ENCODE measurements at regions not wholly inside any gene's neighbourhood (a gene's known extent, or its start where the extent isn't known, plus 50 kb on each side); places are given as distances from the start of the nearest gene placed in this dataset.

GRCh38 chr4:95619525-95620443 lies 71.0 kb upstream of the UNC5C start:
- no peak for DNase-seq
- no peaks in the 10 kb centered on the region for H3K4me1 ChIP-seq
- no peak for TF ChIP-seq CTCF (IDR thresholded peaks at IDR 0.05)
- no peaks in the 10 kb centered on the region for H3K36me3 ChIP-seq
- H3K27me3 ChIP-seq, result no peaks in the 10 kb centered on the region
- H3K4me3 ChIP-seq, result no peak overlapping the region
- no peaks in the 10 kb centered on the region for H3K9me3 ChIP-seq
- intact Hi-C loops (cut with DNase I), result no loop called here
- no peak for ATAC-seq
- H3K27ac ChIP-seq, result no peak overlapping the region

GRCh38 chr4:95614684-95615205 lies 66.0 kb upstream of the UNC5C start:
- Histone ChIP-seq H3K27ac (no peak overlapping the region), H3K9me3 (no peaks in the 10 kb centered on the region), H3K4me3 (no peak overlapping the region), H3K27me3 (no peaks in the 10 kb centered on the region), H3K4me1 (no peaks in the 10 kb centered on the region), H3K36me3 (no peaks in the 10 kb centered on the region)
- intact Hi-C loops (cut with DNase I), result no loop called here
- no peak for DNase-seq
- TF ChIP-seq CTCF (IDR thresholded peaks at IDR 0.05), result no peak
- ATAC-seq, result no peak

GRCh38 chr4:95610061-95610569 lies 61.3 kb upstream of the UNC5C start:
- Histone ChIP-seq H3K27me3 (no peaks in the 10 kb centered on the region), H3K36me3 (no peaks in the 10 kb centered on the region), H3K9me3 (no peaks in the 10 kb centered on the region), H3K27ac (no peak overlapping the region), H3K4me3 (no peak overlapping the region), H3K4me1 (no peaks in the 10 kb centered on the region)
- no peak for TF ChIP-seq CTCF (IDR thresholded peaks at IDR 0.05)
- DNase-seq (no peak), ATAC-seq (no peak)
- intact Hi-C loops (cut with DNase I), result no loop called here

GRCh38 chr4:95606739-95607138 lies 58.0 kb upstream of the UNC5C start:
- no peaks in the 10 kb centered on the region for H3K9me3 ChIP-seq
- no peak for ATAC-seq
- no peak for DNase-seq
- TF ChIP-seq CTCF (IDR thresholded peaks at IDR 0.05), result no peak
- no peak overlapping the region for H3K4me3 ChIP-seq
- intact Hi-C loops (cut with DNase I), result no loop called here
- no peaks in the 10 kb centered on the region for H3K36me3 ChIP-seq
- H3K27me3 ChIP-seq, result no peaks in the 10 kb centered on the region
- H3K4me1 ChIP-seq, result no peaks in the 10 kb centered on the region
- no peak overlapping the region for H3K27ac ChIP-seq

- no peak for TF ChIP-seq CTCF (IDR thresholded peaks at IDR 0.05)
- Histone ChIP-seq H3K27me3 (no peaks in the 10 kb centered on the region), H3K27ac (no peak overlapping the region), H3K4me1 (no peaks in the 10 kb centered on the region), H3K36me3 (no peaks in the 10 kb centered on the region), H3K9me3 (no peaks in the 10 kb centered on the region), H3K4me3 (no peak overlapping the region)
- intact Hi-C loops (cut with DNase I), result no loop called here
- DNase-seq (no peak), ATAC-seq (no peak)
Measured at GRCh38 chr4:95603393-95603792, 54.6 kb upstream of the UNC5C start.

Measured in left lung (tissue), 4 donors.